PFSK-1 (cell line): ENCODE measurements at regions not wholly inside any gene's neighbourhood (a gene's known extent, or its start where the extent isn't known, plus 50 kb on each side); places are given as distances from the start of the nearest gene placed in this dataset.

Experiments
- FOXP2 ChIP-seq: optimal IDR thresholded peaks from 2 replicates; pipeline ENCODE3; 2011; ENCODE audit warnings: borderline replicate concordance, control low read depth, inconsistent platforms; ENCODE audit not compliant: insufficient read depth; ENCODE audit errors: extremely low read length, extremely low read depth
- POLR2AphosphoS5 ChIP-seq: IDR thresholded peaks from 2 replicates; pipeline ENCODE4 v1.6.1; 2012; ENCODE audit warnings: low read depth, mild to moderate bottlenecking, control low read depth, low read length, moderate library complexity
- REST ChIP-seq, 2 experiments: IDR thresholded peaks; 2 replicates each; pipeline versions ENCODE4 v1.6.1 to v1.8.0; 2011 to 2012; ENCODE audit warnings: low read depth in 2 of 2, low read length in 2 of 2, control low read depth in 1 of 2, inconsistent platforms in 1 of 2, mild to moderate bottlenecking in 1 of 2, moderate library complexity in 1 of 2; ENCODE audit not compliant: insufficient read depth in 1 of 2
- SIN3A ChIP-seq: IDR thresholded peaks from 2 replicates; pipeline ENCODE4 v1.6.1; 2012; ENCODE audit warnings: mild to moderate bottlenecking, low read length, moderate library complexity, borderline replicate concordance; ENCODE audit not compliant: insufficient read depth
- TAF1 ChIP-seq: IDR thresholded peaks from 2 replicates; pipeline ENCODE4 v1.6.1; 2012; ENCODE audit warnings: low read length, control low read depth, borderline replicate concordance; ENCODE audit not compliant: insufficient read depth

- no peak for TF ChIP-seq SIN3A
- no peak for TF ChIP-seq TAF1
- TF ChIP-seq REST (IDR thresholded peaks at IDR 0.05; ENCODE audit: insufficient read depth in 1 of 2, low read depth in 2 of 2, low read length in 2 of 2): no peak
- no peak for TF ChIP-seq FOXP2
- no peak for TF ChIP-seq POLR2AphosphoS5
Measured at GRCh38 chr10:120768227-120768626, 82.9 kb upstream of the WDR11 start.

- TF ChIP-seq REST (IDR thresholded peaks at IDR 0.05; ENCODE audit: insufficient read depth in 1 of 2, low read depth in 2 of 2, low read length in 2 of 2): no peak
- TF ChIP-seq POLR2AphosphoS5: no peak
- TF ChIP-seq SIN3A: no peak
- TF ChIP-seq TAF1: no peak
- TF ChIP-seq FOXP2: no peak
Measured at GRCh38 chr10:120770496-120770895, 80.7 kb upstream of the WDR11 start.

- TF ChIP-seq REST (IDR thresholded peaks at IDR 0.05; ENCODE audit: insufficient read depth in 1 of 2, low read depth in 2 of 2, low read length in 2 of 2): no peak
- no peak for TF ChIP-seq TAF1
- TF ChIP-seq POLR2AphosphoS5: no peak
- no peak for TF ChIP-seq SIN3A
- no peak for TF ChIP-seq FOXP2
Measured at GRCh38 chr10:120776442-120776841, 74.7 kb upstream of the WDR11 start.

GRCh38 chr10:120782336-120782735 is 68.8 kb upstream of the WDR11 start:
- TF ChIP-seq FOXP2 (no peak), REST (IDR thresholded peaks at IDR 0.05; ENCODE audit: insufficient read depth in 1 of 2, low read depth in 2 of 2, low read length in 2 of 2) (no peak), SIN3A (no peak), POLR2AphosphoS5 (no peak), TAF1 (no peak)

- TF ChIP-seq TAF1 (no peak), REST (IDR thresholded peaks at IDR 0.05; ENCODE audit: insufficient read depth in 1 of 2, low read depth in 2 of 2, low read length in 2 of 2) (no peak), FOXP2 (no peak)
Measured at GRCh38 chr10:120783098-120783497, 68.1 kb upstream of the WDR11 start.
